ENCODE measurements at regions not wholly inside any gene's neighbourhood (a gene's known extent, or its start where the extent isn't known, plus 50 kb on each side); places are given as distances from the start of the nearest gene placed in this dataset.

DNA sequence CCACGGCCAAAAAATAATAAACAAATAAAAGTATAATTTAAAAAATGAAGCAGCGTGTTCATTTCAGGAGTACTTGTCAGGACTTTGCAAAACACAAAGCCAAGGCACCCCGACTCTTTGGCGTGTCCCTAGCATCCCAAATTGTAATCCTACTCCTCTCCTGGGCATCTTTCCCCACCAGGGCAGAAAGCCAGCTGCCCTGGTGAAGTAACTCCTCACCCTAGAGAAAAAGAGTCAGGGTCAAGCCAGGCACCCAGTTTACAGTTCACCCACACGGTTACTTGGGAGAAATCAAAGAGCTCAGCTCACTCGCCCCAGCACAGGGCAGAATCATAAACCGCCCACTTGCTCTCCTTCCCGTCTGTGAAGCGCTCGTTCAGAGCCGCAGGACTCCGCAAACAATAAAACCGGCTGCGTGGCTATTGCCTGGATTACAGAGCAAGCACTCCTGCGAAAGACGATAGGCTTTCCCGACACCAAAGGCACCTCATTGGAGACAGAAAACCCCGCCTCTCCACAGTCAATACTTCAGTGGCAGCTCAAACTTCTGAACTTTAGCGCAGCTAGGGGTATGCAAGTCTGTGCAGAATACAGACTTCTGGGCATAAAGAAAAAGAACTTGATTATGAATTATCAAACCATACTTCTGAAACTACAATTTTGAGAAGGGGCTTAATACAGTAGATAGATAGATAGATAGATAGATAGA is 73.0 kb upstream of the NHSL1 start:
- DNase-seq (ENCODE audit: low spot score in 2 of 2) (peak in 1 of 2 donors; percentile 19), ATAC-seq (peak in 1 of 2 donors; percentile 65)
- no peaks in the 10 kb centered on the region for H3K9me3 Mint-ChIP-seq
- no peaks in the 10 kb centered on the region for H3K36me3 Mint-ChIP-seq
- H3K27ac Mint-ChIP-seq = no peak overlapping the region

DNA sequence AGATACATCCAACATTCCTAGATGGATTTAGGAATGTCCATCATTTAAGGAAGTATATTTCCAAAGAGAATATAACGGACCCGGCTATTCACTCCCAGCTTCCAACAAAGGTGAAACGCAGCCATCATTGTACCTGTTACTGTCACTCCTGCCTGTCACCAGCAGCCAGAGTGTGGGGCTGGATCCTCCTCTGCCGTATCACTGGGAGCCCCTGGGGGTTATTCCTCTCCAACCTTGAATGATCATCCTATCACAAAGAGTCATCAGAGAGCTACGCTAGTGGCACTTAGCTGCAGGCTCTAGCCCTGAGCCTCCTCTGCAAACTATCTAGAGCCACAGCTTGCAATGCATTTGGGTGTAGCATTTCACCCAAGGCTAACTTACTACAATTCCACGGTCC is 73.6 kb upstream of the NHSL1 start:
- Mint-ChIP-seq H3K9me3 (no peaks in the 10 kb centered on the region), H3K36me3 (no peaks in the 10 kb centered on the region), H3K27ac (no peak overlapping the region)
- DNase-seq (ENCODE audit: low spot score in 2 of 2) (no peak), ATAC-seq (no peak)

DNA sequence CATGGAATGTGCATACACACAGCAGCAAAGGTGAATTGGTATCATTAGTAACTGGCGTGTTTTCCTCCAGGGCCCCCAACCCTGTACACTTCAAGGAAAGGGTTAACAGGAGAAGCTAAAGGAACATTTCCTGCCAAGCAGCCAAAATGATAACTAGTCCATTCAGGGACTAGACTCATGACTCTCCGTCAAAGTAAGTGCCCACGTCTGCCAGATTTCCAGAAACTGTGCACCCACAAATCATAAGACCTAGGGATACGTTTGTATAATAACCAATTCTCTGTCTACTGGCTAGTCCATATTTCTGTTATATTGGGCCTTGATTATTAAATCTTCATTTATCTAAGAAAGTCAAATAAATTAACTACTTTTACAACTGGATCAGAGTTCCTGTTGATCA is 76.0 kb upstream of the NHSL1 start:
- Mint-ChIP-seq H3K9me3 (no peaks in the 10 kb centered on the region), H3K27ac (no peak overlapping the region), H3K36me3 (no peaks in the 10 kb centered on the region)
- DNase-seq (ENCODE audit: low spot score in 2 of 2) (no peak), ATAC-seq (no peak)

DNA sequence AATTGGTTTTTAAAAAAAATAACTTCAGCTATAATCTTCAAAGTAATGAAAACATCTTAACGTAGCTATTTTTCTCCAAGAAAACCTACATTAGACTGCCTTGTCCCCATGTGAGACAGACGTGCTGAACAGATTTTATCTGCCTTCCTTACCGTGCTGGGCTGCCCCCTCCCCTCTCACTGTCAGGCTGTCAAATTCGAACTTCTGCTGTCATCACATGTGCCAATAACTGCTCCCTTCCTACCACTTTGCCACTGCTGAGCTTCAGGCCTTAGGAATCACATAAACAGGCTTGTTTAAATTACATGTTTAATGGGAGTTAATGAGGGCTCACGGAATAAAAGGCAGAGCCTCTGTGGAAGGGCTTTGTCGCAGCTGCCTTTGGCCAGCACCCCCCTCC is 77.0 kb upstream of the NHSL1 start:
- no peaks in the 10 kb centered on the region for H3K9me3 Mint-ChIP-seq
- ATAC-seq (no peak), DNase-seq (ENCODE audit: low spot score in 2 of 2) (no peak)
- no peak overlapping the region for H3K27ac Mint-ChIP-seq
- no peaks in the 10 kb centered on the region for H3K36me3 Mint-ChIP-seq

DNA sequence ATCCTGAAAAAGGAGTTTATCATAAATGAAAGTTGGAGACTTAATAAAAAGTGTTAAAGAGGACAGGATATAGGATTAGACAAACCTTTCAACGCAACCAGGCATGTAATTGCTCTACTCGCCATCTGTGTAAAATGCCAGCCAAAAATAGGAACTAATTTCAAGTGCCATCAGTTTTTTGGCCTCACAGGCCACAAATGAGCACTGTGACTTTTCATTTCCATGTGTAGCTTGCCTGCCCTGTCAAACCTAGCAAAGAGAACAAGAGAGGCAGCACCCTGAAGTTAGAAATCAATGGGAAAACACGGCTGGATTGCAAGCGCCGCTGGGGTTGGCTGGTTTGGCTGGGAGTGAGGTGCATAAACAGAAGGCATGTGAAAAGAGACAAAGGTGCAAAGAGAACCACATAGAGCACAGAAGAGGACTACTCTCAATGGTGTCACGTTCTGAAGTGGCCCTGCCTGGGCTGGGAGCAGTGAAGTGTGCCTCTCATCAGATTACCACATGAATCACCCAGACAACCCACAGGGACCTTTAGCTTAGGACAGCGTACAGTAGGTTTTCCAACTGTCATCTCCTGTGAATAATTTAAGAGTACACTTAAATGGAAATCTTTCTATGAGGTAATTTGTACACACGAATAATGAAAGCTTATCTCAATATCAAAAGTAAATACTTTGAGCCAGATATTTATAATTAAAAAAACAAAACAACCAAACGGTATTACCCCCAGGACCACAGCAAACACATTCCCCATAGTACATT is 78.0 kb upstream of the NHSL1 start:
- DNase-seq (ENCODE audit: low spot score in 2 of 2) = no peak
- no peaks in the 10 kb centered on the region for H3K36me3 Mint-ChIP-seq
- H3K27ac Mint-ChIP-seq = no peak overlapping the region
- peak; percentile 54 to 91 for ATAC-seq
- no peaks in the 10 kb centered on the region for H3K9me3 Mint-ChIP-seq

DNA sequence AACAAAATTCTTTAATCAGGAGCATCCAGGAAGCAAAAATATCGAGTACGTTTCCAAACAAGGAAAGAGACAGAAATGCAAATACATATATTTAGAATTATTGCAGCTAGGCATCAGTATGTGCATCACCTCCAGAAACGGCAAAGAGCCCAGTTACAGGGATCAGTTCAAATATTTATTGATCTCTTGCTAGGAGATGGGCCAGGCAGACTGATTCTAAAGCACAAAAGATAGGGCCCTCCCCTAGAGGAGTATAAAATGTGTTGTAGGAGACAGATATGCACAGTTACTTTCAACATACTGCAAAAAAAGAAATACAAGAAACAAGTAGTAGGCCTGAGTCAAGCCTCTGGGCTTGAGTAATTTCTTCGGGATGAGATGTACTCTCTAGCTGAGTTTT is 80.7 kb upstream of the NHSL1 start:
- ATAC-seq = no peak
- Mint-ChIP-seq H3K36me3 (no peaks in the 10 kb centered on the region), H3K9me3 (no peaks in the 10 kb centered on the region), H3K27ac (no peak overlapping the region)
- DNase-seq (ENCODE audit: low spot score in 2 of 2) = no peak

DNA sequence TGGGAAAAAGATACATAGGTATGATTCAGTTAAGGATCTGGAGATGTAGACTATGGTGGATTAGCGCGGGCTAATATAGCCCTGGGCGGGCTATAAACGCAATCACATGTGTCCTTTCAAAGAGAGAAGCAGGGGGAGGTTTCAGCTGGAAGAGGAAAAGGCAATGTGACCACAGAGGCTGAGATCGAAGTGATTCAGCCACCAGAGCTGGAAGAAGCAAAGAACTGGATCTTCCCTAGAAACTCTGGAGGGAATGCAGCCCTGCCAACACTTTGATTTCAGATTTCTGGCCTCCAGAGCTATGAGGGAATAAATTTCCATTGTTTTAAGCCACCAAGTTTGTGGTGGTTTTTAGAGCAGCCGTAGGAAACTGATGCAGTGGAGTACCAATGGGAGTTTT is 81.5 kb upstream of the NHSL1 start:
- no peaks in the 10 kb centered on the region for H3K36me3 Mint-ChIP-seq
- ATAC-seq = no peak

DNA sequence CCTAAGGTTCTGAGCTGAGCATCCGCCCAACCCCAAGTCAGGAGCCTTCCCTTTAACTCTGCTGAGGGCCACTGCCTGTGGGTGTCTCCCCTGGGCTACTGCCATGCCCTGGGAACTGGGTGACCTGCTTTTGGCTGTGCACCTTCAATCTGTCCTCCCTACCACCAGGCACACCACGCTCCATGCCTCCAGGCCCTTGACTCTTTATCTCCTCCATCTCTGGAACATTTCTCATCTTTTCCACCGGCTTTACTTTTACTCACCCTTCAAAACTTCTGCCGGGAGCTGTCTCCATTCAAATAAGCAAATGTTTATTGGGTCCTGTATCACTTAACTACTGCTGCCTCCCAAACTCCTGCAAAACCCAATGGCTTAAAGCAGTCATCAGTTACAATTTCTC is 83.3 kb upstream of the NHSL1 start:
- no peaks in the 10 kb centered on the region for H3K36me3 Mint-ChIP-seq
- ATAC-seq (no peak), DNase-seq (ENCODE audit: low spot score in 2 of 2) (no peak)
- no peak overlapping the region for H3K27ac Mint-ChIP-seq
- no peaks in the 10 kb centered on the region for H3K9me3 Mint-ChIP-seq

More for the DNA sequence above, 81.5 kb upstream of the NHSL1 start:
- no peaks in the 10 kb centered on the region for H3K9me3 Mint-ChIP-seq
- H3K27ac Mint-ChIP-seq = no peak overlapping the region
- DNase-seq (ENCODE audit: low spot score in 2 of 2) = no peak

DNA sequence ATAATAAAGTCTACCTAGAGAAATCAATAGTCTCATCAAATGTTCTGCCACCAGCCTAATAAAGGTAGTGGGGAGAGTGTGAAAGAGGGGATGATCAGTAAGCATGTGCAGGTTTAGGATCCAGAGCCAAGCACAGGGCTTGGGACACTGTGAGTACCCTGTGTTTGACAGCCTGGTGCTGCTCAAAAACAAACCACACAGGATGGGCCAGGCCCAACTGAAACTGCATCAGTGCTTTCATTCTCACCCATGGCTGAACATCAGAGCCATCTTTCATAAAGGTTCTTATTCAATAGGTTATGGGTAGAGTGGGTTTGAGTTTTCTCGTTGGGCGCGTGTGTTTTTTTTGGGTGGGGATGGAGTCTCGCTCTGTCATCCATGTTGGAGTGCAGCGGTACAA is 87.3 kb upstream of the NHSL1 start:
- no peak for ATAC-seq
- H3K27ac Mint-ChIP-seq = no peak overlapping the region
- H3K36me3 Mint-ChIP-seq = no peaks in the 10 kb centered on the region
- DNase-seq (ENCODE audit: low spot score in 2 of 2) = no peak
- no peaks in the 10 kb centered on the region for H3K9me3 Mint-ChIP-seq

DNA sequence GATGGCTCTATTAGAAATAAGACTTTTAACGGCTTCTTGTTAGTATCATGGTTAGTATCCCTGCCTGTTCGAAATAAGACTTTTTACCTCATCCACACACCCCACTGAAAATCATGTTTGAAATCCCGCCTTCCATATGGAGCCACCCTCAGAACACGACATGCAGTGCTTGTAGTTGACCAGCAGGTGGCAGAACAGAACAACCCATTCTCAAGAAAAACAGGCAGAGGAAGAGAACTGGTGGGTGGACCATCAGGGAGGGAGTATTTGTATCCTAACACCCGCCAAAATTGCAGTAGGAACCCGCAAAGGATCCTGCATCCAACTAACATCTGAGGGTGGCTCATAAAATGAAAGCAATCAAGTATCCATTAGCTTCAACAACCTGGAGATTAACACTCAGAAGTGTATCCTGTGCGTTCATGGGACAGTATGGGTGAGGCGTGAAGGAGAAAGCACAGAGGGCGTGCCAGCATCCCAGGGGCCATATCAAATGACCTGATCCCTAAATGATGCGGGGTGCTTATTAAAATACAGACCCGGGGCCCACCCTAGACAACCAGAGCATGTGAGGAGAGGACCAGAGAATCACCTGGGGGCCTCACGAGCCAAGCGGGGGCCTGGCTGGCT is 89.6 kb upstream of the NHSL1 start:
- H3K9me3 Mint-ChIP-seq = no peaks in the 10 kb centered on the region
- no peak overlapping the region for H3K27ac Mint-ChIP-seq
- ATAC-seq (no peak), DNase-seq (ENCODE audit: low spot score in 2 of 2) (peak; percentile 59 to 69)
- H3K36me3 Mint-ChIP-seq = no peaks in the 10 kb centered on the region

DNA sequence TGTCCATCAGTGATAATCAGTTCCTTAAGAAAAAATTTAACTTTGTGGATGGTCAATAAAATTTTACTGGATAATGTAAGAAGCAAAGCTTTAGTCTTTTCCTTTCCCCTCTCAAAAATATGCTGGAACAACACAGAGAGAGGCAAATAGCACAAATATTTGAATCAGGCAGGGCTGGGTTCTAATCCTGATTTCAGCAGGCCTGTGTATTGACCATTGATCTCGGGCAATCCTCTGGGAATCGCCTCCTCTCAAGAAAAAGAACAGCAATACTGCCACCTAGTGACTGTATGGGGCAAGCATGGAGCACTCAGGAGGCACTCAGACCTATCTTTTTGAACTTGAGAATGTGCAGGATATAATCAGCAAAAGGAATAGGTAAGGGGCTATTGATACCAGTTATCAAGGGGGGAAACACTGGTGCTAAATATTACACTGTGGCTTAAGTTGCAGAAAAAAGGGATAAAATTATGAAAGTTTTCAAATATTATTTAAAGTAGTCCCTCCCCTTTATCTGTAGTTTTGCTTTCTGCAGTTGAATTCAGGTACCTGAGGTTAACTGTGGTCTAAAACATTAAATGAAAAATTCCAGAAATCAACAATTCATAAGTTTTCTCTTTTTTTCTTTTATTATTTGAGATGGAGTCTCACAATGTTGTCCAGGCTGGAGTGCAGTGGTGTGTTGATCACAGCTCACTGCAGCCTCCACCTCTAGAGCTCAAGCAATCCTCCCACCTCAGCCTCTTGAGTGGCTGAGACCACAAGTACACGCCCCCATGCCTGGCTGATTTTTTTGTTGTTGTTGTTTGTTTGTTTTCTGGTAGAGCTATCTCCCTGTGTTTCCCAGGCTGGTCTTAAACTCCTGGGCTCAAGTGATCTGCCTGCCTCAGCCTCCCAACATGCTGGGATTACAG is 91.8 kb upstream of the NHSL1 start:
- ATAC-seq (no peak), DNase-seq (ENCODE audit: low spot score in 2 of 2) (peak in 1 of 2 donors; percentile 47)
- H3K9me3 Mint-ChIP-seq = no peaks in the 10 kb centered on the region
- peak overlapping the region in 1 of 2 donors; percentile 46 for H3K27ac Mint-ChIP-seq
- no peaks in the 10 kb centered on the region for H3K36me3 Mint-ChIP-seq

DNA sequence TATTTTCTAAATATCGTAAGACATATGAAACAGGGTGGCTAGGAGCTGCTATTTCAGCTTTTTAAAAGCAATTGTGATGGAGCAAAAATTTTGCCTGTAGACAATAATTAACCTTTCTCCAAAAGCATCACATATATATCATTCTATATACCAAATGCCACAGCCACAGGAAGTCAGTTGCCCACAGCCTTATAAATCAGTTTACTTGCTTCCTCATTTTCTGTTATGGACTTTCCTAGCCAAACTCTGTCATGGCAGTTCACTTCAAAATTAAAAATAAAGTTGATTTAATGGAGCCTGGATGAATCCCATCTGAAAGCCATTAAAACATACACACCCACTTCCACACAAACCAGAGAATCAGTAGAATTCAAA is 93.4 kb upstream of the NHSL1 start:
- no peaks in the 10 kb centered on the region for H3K9me3 Mint-ChIP-seq
- ATAC-seq (peak in 1 of 2 donors; percentile 3), DNase-seq (ENCODE audit: low spot score in 2 of 2) (no peak)
- H3K27ac Mint-ChIP-seq = peak overlapping the region; percentile 83 to 91
- H3K36me3 Mint-ChIP-seq = no peaks in the 10 kb centered on the region

DNA sequence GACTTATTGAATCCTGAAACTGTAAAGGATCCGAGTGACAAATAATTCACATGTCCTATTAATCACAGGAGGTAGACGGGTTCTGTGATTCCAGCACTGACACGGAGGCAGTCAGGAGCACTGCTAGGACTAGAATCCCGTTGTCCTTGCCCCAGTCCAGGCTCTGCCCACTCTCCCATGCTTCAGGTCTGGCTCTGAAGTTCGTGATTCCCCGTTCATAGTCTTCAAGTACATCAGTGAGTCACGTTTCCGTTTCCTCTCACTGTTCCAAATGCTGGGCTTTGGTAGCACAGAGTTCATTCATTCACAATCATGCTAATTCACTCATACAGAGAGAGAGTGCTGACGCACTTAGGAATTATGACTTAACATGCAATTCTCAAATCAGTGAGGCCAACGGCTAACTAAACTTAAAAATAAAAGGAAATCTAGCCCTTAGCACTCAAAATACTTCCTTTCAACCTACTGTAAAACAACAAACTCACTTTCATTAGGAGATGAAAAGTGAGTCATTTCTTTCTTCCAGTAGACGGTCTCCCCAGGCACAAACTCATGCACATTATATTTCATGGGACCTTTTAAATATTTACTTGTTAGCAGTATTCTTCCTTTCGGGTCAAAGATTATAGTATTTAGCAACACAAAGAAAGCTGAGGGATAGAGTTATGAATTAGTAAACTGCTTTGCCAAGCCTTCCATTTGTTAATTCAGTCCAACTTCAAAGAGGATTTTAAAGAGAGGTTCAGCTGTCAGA is 94.0 kb upstream of the NHSL1 start:
- Mint-ChIP-seq H3K27ac (peak overlapping the region; percentile 83 to 91), H3K36me3 (no peaks in the 10 kb centered on the region), H3K9me3 (no peaks in the 10 kb centered on the region)
- ATAC-seq = peak; percentile 97 to 98
- DNase-seq (ENCODE audit: low spot score in 2 of 2) = peak; percentile 39 to 60

DNA sequence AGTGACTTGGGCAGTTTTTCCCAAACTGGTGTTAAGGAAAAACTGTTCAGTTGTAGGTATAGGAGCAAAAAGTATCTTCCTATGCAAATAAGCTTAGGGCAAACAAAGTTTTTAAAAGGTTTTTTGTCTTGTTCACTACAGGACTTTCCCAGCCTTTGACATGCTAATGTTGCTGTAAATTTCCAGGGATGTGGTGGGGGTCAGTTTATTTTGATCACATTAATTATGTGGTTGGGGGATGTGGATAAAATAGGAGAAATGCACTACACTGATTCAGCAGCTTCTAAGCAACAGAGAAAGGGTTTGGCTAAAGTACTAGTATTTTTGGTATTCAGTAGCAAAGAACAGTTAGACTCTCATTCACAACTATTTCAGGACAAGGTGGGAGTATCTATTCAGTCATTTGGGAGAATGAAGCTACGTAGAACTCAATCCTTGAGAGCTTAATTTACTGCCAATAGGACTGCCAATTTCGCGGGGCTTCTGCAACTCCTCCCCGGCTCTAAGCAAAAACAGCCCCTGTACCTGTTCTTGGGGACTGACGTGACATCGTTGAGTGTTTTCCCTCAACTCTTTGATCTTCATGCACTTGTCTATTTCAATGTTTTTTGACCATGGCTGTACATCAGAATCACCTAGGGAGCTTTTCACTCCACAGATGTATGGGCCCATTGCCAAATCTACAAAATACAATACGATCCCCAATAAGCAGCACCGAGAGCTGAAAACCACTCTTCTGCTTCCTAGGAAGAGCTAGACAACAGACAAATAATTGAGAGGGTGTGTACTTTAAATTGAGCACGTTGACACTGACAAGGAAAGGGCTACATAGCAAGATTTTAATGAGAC is 94.8 kb upstream of the NHSL1 start:
- H3K27ac Mint-ChIP-seq = peak overlapping the region; percentile 83 to 91
- ATAC-seq = no peak

DNA sequence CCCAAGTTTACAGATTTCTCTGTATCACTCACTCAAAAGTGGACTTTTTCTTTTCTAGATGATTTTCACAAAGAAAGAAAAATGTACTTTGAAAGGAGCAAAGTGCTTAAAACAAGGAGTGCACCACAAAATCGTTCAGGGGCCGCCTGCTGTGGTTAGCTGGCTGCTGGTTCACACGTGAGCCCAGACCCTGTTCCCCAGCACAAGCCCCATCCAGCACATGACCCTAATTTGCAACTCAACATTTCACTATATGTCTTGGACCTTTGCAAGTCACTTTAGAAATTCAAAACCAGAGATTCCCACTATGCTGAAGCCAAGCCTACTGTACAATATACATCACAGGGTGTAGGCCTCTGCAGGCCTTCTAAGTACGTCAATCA is 95.5 kb upstream of the NHSL1 start:
- Mint-ChIP-seq H3K9me3 (no peaks in the 10 kb centered on the region), H3K27ac (peak overlapping the region in 1 of 2 donors; percentile 91), H3K36me3 (no peaks in the 10 kb centered on the region)
- no peak for DNase-seq (ENCODE audit: low spot score in 2 of 2)
- no peak for ATAC-seq

More for the DNA sequence above, 94.8 kb upstream of the NHSL1 start:
- no peak for DNase-seq (ENCODE audit: low spot score in 2 of 2)
- Mint-ChIP-seq H3K9me3 (no peaks in the 10 kb centered on the region), H3K36me3 (no peaks in the 10 kb centered on the region)
